SU-DHL-6 (cell line): ENCODE measurements at regions not wholly inside any gene's neighbourhood (a gene's known extent, or its start where the extent isn't known, plus 50 kb on each side); places are given as distances from the start of the nearest gene placed in this dataset.
A peak's percentile ranks its signal among the peaks of the same experiment; 100 is the strongest.
"Not testable (repeated sequence)": the region's sequence is repeated elsewhere in the genome, so short reads cannot be mapped to it uniquely, and the experiment has no call there.

Experiments used
- H2AFZ ChIP-seq: fragments of 200-600 bp; sonication (generic); 2 replicates; pipeline ENCODE4 v1.6.1; 2014; ENCODE audit warnings: low read depth, mild to moderate bottlenecking, moderate library complexity, mixed read lengths, antibody characterized with exemption, low read length; ENCODE audit not compliant: severe bottlenecking
- H3F3A ChIP-seq: fragments of 200-600 bp; shearing (Covaris generic); 2 replicates; pipeline ENCODE4 v1.6.0; 2016; ENCODE audit warnings: antibody characterized with exemption, mild to moderate bottlenecking; ENCODE audit not compliant: insufficient read depth
- H3K27ac ChIP-seq: fragments of 200-600 bp; sonication (generic); 2 replicates; pipeline ENCODE4 v1.5.1; 2016; ENCODE audit warnings: low read depth, mild to moderate bottlenecking, low read length, moderate library complexity, mixed read lengths
- H3K27me3 ChIP-seq: fragments of 200-600 bp; sonication (generic), shearing (Covaris generic); 2 replicates; pipeline ENCODE4 v1.6.0; 2014; ENCODE audit warnings: mild to moderate bottlenecking, low read length
- H3K36me3 ChIP-seq: fragments of 200-600 bp; sonication (generic); 2 replicates; pipeline ENCODE4 v1.6.1; 2014; ENCODE audit warnings: mild to moderate bottlenecking, low read length, mixed read lengths
- H3K4me2 ChIP-seq: fragments of 300-600, 200-600 bp; shearing (Covaris generic), sonication (generic); 2 replicates; pipeline ENCODE4 v1.6.0; 2014; ENCODE audit warnings: low read length, low read depth, mild to moderate bottlenecking; ENCODE audit not compliant: poor library complexity, severe bottlenecking
- H3K4me3 ChIP-seq: fragments of 200-600 bp; sonication (generic); 2 replicates; pipeline ENCODE4 v1.5.1; 2014; ENCODE audit warnings: antibody characterized with exemption, low read length, mild to moderate bottlenecking, mixed read lengths; ENCODE audit not compliant: insufficient read depth, poor library complexity, severe bottlenecking
- H3K79me2 ChIP-seq: fragments of 200-600 bp; sonication (generic); 2 replicates; pipeline ENCODE4 v1.6.1; 2014; ENCODE audit warnings: mild to moderate bottlenecking, low read length, moderate library complexity; ENCODE audit not compliant: insufficient read depth
- H3K9ac ChIP-seq: fragments of 200-600 bp; sonication (generic); 2 replicates; pipeline ENCODE4 v1.7.0; 2014; ENCODE audit warnings: mild to moderate bottlenecking, low read length
- H3K9me2 ChIP-seq: fragments of 200-600 bp; sonication (generic); replicated peaks from 2 replicates; pipeline ENCODE4 v1.6.1; 2014; ENCODE audit warnings: low read length; ENCODE audit not compliant: insufficient read depth
- H3K9me3 ChIP-seq: fragments of 200-600 bp; sonication (generic); 2 replicates; pipeline ENCODE4 v1.6.1; 2014; ENCODE audit warnings: low read length, mixed read lengths; ENCODE audit not compliant: insufficient read depth
- H4K20me1 ChIP-seq: fragments of 200-600 bp; sonication (generic); 2 replicates; pipeline ENCODE4 v1.6.1; 2014; ENCODE audit warnings: low read depth, mild to moderate bottlenecking, antibody characterized with exemption, low read length, moderate library complexity, mixed read lengths
- CTCF ChIP-seq: fragments of 200-600 bp; sonication (generic); IDR thresholded peaks from one replicate; pipeline ENCODE4 v1.5.1; 2017; ENCODE audit warnings: antibody characterized with exemption, mild to moderate bottlenecking, low read length, moderate library complexity; ENCODE audit not compliant: insufficient read depth, poor library complexity, severe bottlenecking
- EZH2phosphoT487 ChIP-seq: fragments of 200-600 bp; sonication (generic), shearing (Covaris generic); conservative IDR thresholded peaks from 2 replicates; pipeline ENCODE4 v1.6.1; 2018; ENCODE audit warnings: mild to moderate bottlenecking, antibody characterized with exemption, low read length, moderate library complexity, mixed read lengths

GRCh38 chr21:41611966-41612606, 104.1 kb upstream of the TMPRSS2 start:
- no peak overlapping the region for H2AFZ ChIP-seq
- no peaks in the 10 kb centered on the region for H3K9me2 ChIP-seq
- no peak overlapping the region for H3K27ac ChIP-seq
- H3K9me3 ChIP-seq: no peaks in the 10 kb centered on the region
- H3K36me3 ChIP-seq: no peaks in the 10 kb centered on the region
- no peak overlapping the region for H3K4me2 ChIP-seq
- H3K27me3 ChIP-seq: no peaks in the 10 kb centered on the region
- TF ChIP-seq EZH2phosphoT487 (no peak), CTCF (no peak)
- H3K9ac ChIP-seq: no peak overlapping the region
- H3K4me3 ChIP-seq: no peak overlapping the region
- H3K79me2 ChIP-seq: no peaks in the 10 kb centered on the region
- H4K20me1 ChIP-seq: no peaks in the 10 kb centered on the region
- H3F3A ChIP-seq: no peaks in the 10 kb centered on the region

GRCh38 chr21:41611441-41611840, 103.5 kb upstream of the TMPRSS2 start:
- H3K4me2 ChIP-seq: no peak overlapping the region
- no peaks in the 10 kb centered on the region for H3F3A ChIP-seq
- no peaks in the 10 kb centered on the region for H3K27me3 ChIP-seq
- H4K20me1 ChIP-seq: no peaks in the 10 kb centered on the region
- no peak overlapping the region for H3K27ac ChIP-seq
- H3K4me3 ChIP-seq: no peak overlapping the region
- H3K79me2 ChIP-seq: no peaks in the 10 kb centered on the region
- no peak overlapping the region for H3K9ac ChIP-seq
- H2AFZ ChIP-seq: no peak overlapping the region
- TF ChIP-seq CTCF (no peak), EZH2phosphoT487 (no peak)
- no peaks in the 10 kb centered on the region for H3K36me3 ChIP-seq
- H3K9me3 ChIP-seq: no peaks in the 10 kb centered on the region
- H3K9me2 ChIP-seq: no peaks in the 10 kb centered on the region

GRCh38 chr21:41610840-41611115, 102.8 kb upstream of the TMPRSS2 start:
- H3K27me3 ChIP-seq, H3K36me3 ChIP-seq, H3F3A ChIP-seq, H3K9ac ChIP-seq, H3K4me3 ChIP-seq, H3K9me2 ChIP-seq, H4K20me1 ChIP-seq, H3K79me2 ChIP-seq, H3K9me3 ChIP-seq, H3K27ac ChIP-seq, H3K4me2 ChIP-seq, H2AFZ ChIP-seq: not testable (repeated sequence)

- Histone ChIP-seq H4K20me1 (no peaks in the 10 kb centered on the region), H3K9ac (no peak overlapping the region), H3F3A (no peaks in the 10 kb centered on the region), H3K36me3 (no peaks in the 10 kb centered on the region), H3K9me2 (no peaks in the 10 kb centered on the region), H3K4me3 (no peak overlapping the region), H2AFZ (no peak overlapping the region), H3K27me3 (no peaks in the 10 kb centered on the region), H3K27ac (no peak overlapping the region), H3K9me3 (no peaks in the 10 kb centered on the region), H3K4me2 (no peak overlapping the region), H3K79me2 (no peaks in the 10 kb centered on the region)
- no peak for TF ChIP-seq EZH2phosphoT487
- peak; percentile 49 for TF ChIP-seq CTCF
These were observed 102.3 kb upstream of the TMPRSS2 start for GRCh38 chr21:41610042-41610839.
